Endothelial cell (in vitro differentiated cells): ENCODE measurements at regions not wholly inside any gene's neighbourhood (a gene's known extent, or its start where the extent isn't known, plus 50 kb on each side); places are given as distances from the start of the nearest gene placed in this dataset.
"Not testable (repeated sequence)": the region's sequence is repeated elsewhere in the genome, so short reads cannot be mapped to it uniquely, and the experiment has no call there.

Experiments
- DNase-seq: peaks from one replicate; pipeline ENCODE4 v3.0.0; 2021; ENCODE audit warnings: low spot score
- H3K27ac Mint-ChIP-seq: one replicate; pipeline ENCODE4 v1.8.0; 2021; ENCODE audit warnings: mixed read lengths, inconsistent platforms; ENCODE audit not compliant: unreplicated experiment
- H3K27me3 Mint-ChIP-seq: one replicate; pipeline ENCODE4 v1.8.0; 2021; ENCODE audit warnings: mild to moderate bottlenecking, moderate library complexity, mixed read lengths, inconsistent platforms; ENCODE audit not compliant: unreplicated experiment
- H3K36me3 Mint-ChIP-seq: one replicate; pipeline ENCODE4 v1.8.0; 2021; ENCODE audit warnings: mild to moderate bottlenecking, low read depth, mixed read lengths, inconsistent platforms; ENCODE audit not compliant: unreplicated experiment
- H3K4me1 Mint-ChIP-seq: one replicate; pipeline ENCODE4 v1.8.0; 2021; ENCODE audit warnings: mild to moderate bottlenecking, mixed read lengths, inconsistent platforms; ENCODE audit not compliant: unreplicated experiment
- H3K4me3 Mint-ChIP-seq: one replicate; pipeline ENCODE4 v1.8.0; 2021; ENCODE audit warnings: mild to moderate bottlenecking, mixed read lengths, inconsistent platforms; ENCODE audit not compliant: unreplicated experiment
- H3K9me3 Mint-ChIP-seq: one replicate; pipeline ENCODE4 v1.8.0; 2021; ENCODE audit warnings: mixed read lengths, inconsistent platforms; ENCODE audit not compliant: unreplicated experiment
- CTCF ChIP-seq: fragments of 200-600 bp; sonication (generic); IDR thresholded peaks from one replicate; pipeline ENCODE4 v1.5.0; 2021; ENCODE audit warnings: antibody characterized with exemption; ENCODE audit not compliant: unreplicated experiment

GRCh38 chr3:18531662-18532061 is 106.5 kb upstream of the SATB1 start:
- Mint-ChIP-seq H3K4me3 (no peak overlapping the region), H3K36me3 (no peaks in the 10 kb centered on the region), H3K4me1 (no peaks in the 10 kb centered on the region), H3K27me3 (no peaks in the 10 kb centered on the region), H3K9me3 (no peaks in the 10 kb centered on the region), H3K27ac (no peak overlapping the region)
- DNase-seq = no peak
- no peak for TF ChIP-seq CTCF

DNA sequence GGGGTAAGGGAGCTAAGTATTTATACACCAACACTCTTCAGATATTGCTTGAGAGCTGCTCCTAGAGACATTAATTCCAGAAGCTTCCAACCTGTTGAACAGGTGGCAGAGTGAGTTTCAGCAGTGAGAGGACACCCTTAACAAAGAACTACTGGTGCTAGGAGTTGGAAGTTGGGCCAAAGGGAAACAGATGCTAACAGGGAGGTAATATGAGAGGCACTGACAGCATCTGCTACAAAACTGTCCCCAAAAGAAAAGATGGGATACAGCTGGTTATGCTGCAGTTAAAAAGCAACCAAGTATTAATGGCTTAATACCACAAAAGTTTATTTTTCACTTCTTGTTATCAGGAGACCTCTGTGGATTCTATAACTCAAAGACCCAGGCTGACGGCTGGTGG is 104.5 kb upstream of the SATB1 start:
- peaks cover 4% of the 10 kb centered on the region for H3K9me3 Mint-ChIP-seq
- no peaks in the 10 kb centered on the region for H3K36me3 Mint-ChIP-seq
- H3K4me1 Mint-ChIP-seq = no peaks in the 10 kb centered on the region
- no peak overlapping the region for H3K4me3 Mint-ChIP-seq
- no peak for TF ChIP-seq CTCF
- no peak overlapping the region for H3K27ac Mint-ChIP-seq
- no peak for DNase-seq
- no peaks in the 10 kb centered on the region for H3K27me3 Mint-ChIP-seq

DNA sequence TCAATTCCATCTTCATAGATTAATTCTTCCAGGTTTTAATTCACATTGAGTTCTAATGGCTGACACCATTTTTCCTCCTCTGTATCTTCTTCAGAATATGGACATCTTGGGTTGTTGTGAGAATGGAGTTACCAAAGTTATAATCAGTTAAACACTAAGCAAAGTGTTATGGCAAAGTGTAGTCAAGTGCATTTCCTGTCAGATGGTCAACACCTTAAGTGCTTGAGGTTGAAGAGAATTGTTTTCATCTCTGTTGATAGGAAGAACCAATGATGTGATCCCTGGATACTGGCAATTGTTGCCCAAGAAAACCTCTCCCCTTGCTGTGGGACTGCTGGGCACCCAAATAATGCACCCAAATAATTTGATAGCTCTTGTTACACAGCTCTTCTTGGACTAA is 102.6 kb upstream of the SATB1 start:
- TF ChIP-seq CTCF = no peak
- no peak for DNase-seq
- H3K27me3 Mint-ChIP-seq = no peaks in the 10 kb centered on the region
- no peaks in the 10 kb centered on the region for H3K36me3 Mint-ChIP-seq
- peaks cover 4% of the 10 kb centered on the region for H3K9me3 Mint-ChIP-seq
- H3K27ac Mint-ChIP-seq = no peak overlapping the region
- H3K4me1 Mint-ChIP-seq = no peaks in the 10 kb centered on the region
- no peak overlapping the region for H3K4me3 Mint-ChIP-seq

- Mint-ChIP-seq H3K4me1 (no peaks in the 10 kb centered on the region), H3K9me3 (peaks cover 4% of the 10 kb centered on the region), H3K27ac (no peak overlapping the region), H3K36me3 (no peaks in the 10 kb centered on the region), H3K4me3 (no peak overlapping the region), H3K27me3 (no peaks in the 10 kb centered on the region)
- DNase-seq = no peak
- no peak for TF ChIP-seq CTCF
These were observed 101.5 kb upstream of the SATB1 start for GRCh38 chr3:18526667-18527066.

- H3K4me1 Mint-ChIP-seq, DNase-seq, H3K36me3 Mint-ChIP-seq, H3K27me3 Mint-ChIP-seq, H3K27ac Mint-ChIP-seq, H3K4me3 Mint-ChIP-seq, H3K9me3 Mint-ChIP-seq: not testable (repeated sequence)
These were observed 91.0 kb upstream of the SATB1 start for GRCh38 chr3:18516170-18516569.

GRCh38 chr3:18513091-18513490 is 88.0 kb upstream of the SATB1 start:
- TF ChIP-seq CTCF = no peak
- Mint-ChIP-seq H3K4me1 (no peaks in the 10 kb centered on the region), H3K9me3 (no peaks in the 10 kb centered on the region), H3K27me3 (peaks cover 6% of the 10 kb centered on the region), H3K4me3 (no peak overlapping the region), H3K36me3 (no peaks in the 10 kb centered on the region), H3K27ac (no peak overlapping the region)
- no peak for DNase-seq
